Neuronal stem cell (in vitro differentiated cells): ENCODE measurements at regions not wholly inside any gene's neighbourhood (a gene's known extent, or its start where the extent isn't known, plus 50 kb on each side); places are given as distances from the start of the nearest gene placed in this dataset.

Source experiments
- DNase-seq: peaks from one replicate; pipeline ENCODE4 v3.0.0-alpha.2; 2013; ENCODE audit warnings: low spot score
- H2AFZ ChIP-seq: one replicate; pipeline ENCODE4 v1.6.1; 2013; ENCODE audit warnings: mild to moderate bottlenecking, low read length, inconsistent platforms
- H2AK5ac ChIP-seq: 2 replicates; pipeline ENCODE4 v1.6.1; 2013; ENCODE audit warnings: low read depth, mild to moderate bottlenecking, inconsistent platforms, low read length, moderate library complexity, mixed read lengths
- H2BK120ac ChIP-seq: 2 replicates; pipeline ENCODE4 v1.6.1; 2013; ENCODE audit warnings: low read depth, mild to moderate bottlenecking, inconsistent platforms, low read length, moderate library complexity, mixed read lengths
- H2BK12ac ChIP-seq: one replicate; pipeline ENCODE4 v1.6.1; 2013; ENCODE audit warnings: low read length, inconsistent platforms
- H2BK15ac ChIP-seq: 2 replicates; pipeline ENCODE4 v1.6.1; 2013; ENCODE audit warnings: mild to moderate bottlenecking, low read length, inconsistent platforms, mixed read lengths
- H2BK5ac ChIP-seq: one replicate; pipeline ENCODE4 v1.6.1; 2013; ENCODE audit warnings: inconsistent platforms, mild to moderate bottlenecking, low read length, moderate library complexity
- H3K14ac ChIP-seq: one replicate; pipeline ENCODE4 v1.6.1; 2013; ENCODE audit warnings: low read length, inconsistent platforms
- H3K18ac ChIP-seq: 2 replicates; pipeline ENCODE4 v1.6.1; 2013; ENCODE audit warnings: low read length, inconsistent platforms
- H3K23ac ChIP-seq: 2 replicates; pipeline ENCODE4 v1.6.1; 2013; ENCODE audit warnings: low read depth, mild to moderate bottlenecking, mixed read lengths, low read length, inconsistent platforms; ENCODE audit not compliant: poor library complexity
- H3K27ac ChIP-seq: replicated peaks from 3 replicates; pipeline ENCODE4 v1.5.1; 2013; ENCODE audit warnings: low read length, inconsistent platforms
- H3K27me3 ChIP-seq, 3 experiments: 2 replicates each; pipeline ENCODE4 v1.6.1; 2013; ENCODE audit warnings: low read length in 3 of 3, mild to moderate bottlenecking in 2 of 3, inconsistent platforms in 1 of 3, low read depth in 1 of 3, mixed read lengths in 1 of 3, moderate library complexity in 1 of 3; ENCODE audit not compliant: control insufficient read depth in 3 of 3, insufficient read depth in 3 of 3
- H3K36me3 ChIP-seq, 2 donors: replicated peaks in 1 of 2; 2 replicates each; pipeline ENCODE4 v1.6.1; 2013; ENCODE audit warnings: low read length in 2 of 2; ENCODE audit not compliant: control insufficient read depth in 2 of 2, insufficient read depth in 2 of 2
- H3K4ac ChIP-seq: 2 replicates; pipeline ENCODE4 v1.6.1; 2013; ENCODE audit warnings: inconsistent platforms, mild to moderate bottlenecking, low read length, moderate library complexity
- H3K4me1 ChIP-seq, 2 donors: 1 replicate in 1 of 2; 2 replicates in 1 of 2; pipeline ENCODE4 v1.6.1; 2013; ENCODE audit warnings: low read length in 2 of 2, low read depth in 1 of 2; ENCODE audit not compliant: control insufficient read depth in 2 of 2, insufficient read depth in 1 of 2
- H3K4me2 ChIP-seq: one replicate; pipeline ENCODE4 v1.6.1; 2013; ENCODE audit warnings: mild to moderate bottlenecking, low read length, inconsistent platforms; ENCODE audit not compliant: insufficient read depth, poor library complexity, severe bottlenecking
- H3K4me3 ChIP-seq, 2 donors: 2 replicates each; pipeline ENCODE4 v1.5.1; 2013; ENCODE audit warnings: low read length in 2 of 2, mild to moderate bottlenecking in 2 of 2, inconsistent platforms in 1 of 2, moderate library complexity in 1 of 2
- H3K79me1 ChIP-seq: one replicate; pipeline ENCODE4 v1.6.1; 2013; ENCODE audit warnings: low read depth, mild to moderate bottlenecking, inconsistent platforms, low read length, moderate library complexity
- H3K9ac ChIP-seq: one replicate; pipeline ENCODE4 v1.6.1; 2013; ENCODE audit warnings: mild to moderate bottlenecking, low read depth, low read length, inconsistent platforms; ENCODE audit not compliant: poor library complexity
- H3K9me3 ChIP-seq, 2 donors: replicated peaks in 1 of 2; 2 replicates each; pipeline versions ENCODE3 to v1.6.1; 2013; ENCODE audit warnings: low read length in 2 of 2, mild to moderate bottlenecking in 2 of 2, inconsistent platforms in 1 of 2, low read depth in 1 of 2, mixed read lengths in 1 of 2, moderate library complexity in 1 of 2; ENCODE audit not compliant: control insufficient read depth in 2 of 2, insufficient read depth in 1 of 2
- H4K8ac ChIP-seq: one replicate; pipeline ENCODE4 v1.6.1; 2013; ENCODE audit warnings: low read depth, mild to moderate bottlenecking, inconsistent platforms, low read length, moderate library complexity
- H4K91ac ChIP-seq: one replicate; pipeline ENCODE4 v1.6.1; 2013; ENCODE audit warnings: low read length, low read depth, mild to moderate bottlenecking, inconsistent platforms; ENCODE audit not compliant: poor library complexity
- WGBS, 2 donors: extraction: QIAGEN DNeasy Blood & Tissue Kit; methylation state at CpG; one replicate each; pipeline ENCODE4 v1.1.7; 2013; ENCODE audit warnings: missing lambda C conversion rate in 2 of 2, mixed read lengths in 1 of 2; ENCODE audit not compliant: insufficient read length in 2 of 2, insufficient replicate concordance in 1 of 2; ENCODE audit errors: extremely low coverage in 2 of 2; 5-methylcytosine and 5-hydroxymethylcytosine counted together

DNA sequence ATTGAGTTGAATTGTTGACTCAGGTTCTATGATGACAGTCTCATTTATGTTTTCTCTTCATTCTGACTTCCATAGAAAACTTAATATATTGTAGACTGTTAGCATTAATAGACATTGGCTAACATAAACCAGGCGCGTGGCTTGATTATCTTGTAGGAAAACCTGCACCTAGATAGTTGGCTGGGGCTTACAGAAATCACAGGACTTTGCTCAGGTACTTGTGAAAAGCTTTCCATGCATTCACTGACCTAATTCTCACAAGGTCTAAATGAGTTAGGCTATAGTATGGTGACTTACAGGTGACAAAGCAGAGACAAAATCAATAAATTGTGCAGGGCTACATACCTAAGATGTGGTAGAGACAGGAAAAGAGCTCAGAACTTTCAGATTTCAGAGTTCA lies 212.8 kb downstream of the GPAT3 start:
- H2BK15ac ChIP-seq: no peak overlapping the region
- no peaks in the 10 kb centered on the region for H3K9me3 ChIP-seq
- H3K23ac ChIP-seq: no peak overlapping the region
- no peak overlapping the region for H4K8ac ChIP-seq
- no peak overlapping the region for H4K91ac ChIP-seq
- no peak overlapping the region for H3K9ac ChIP-seq
- no peak overlapping the region for H3K4me2 ChIP-seq
- no peaks in the 10 kb centered on the region for H3K4me1 ChIP-seq
- H3K27ac ChIP-seq: no peak overlapping the region
- no peak overlapping the region for H2BK120ac ChIP-seq
- H3K18ac ChIP-seq: no peak overlapping the region
- DNase-seq: no peak
- no peak overlapping the region for H2AFZ ChIP-seq
- H3K14ac ChIP-seq: no peak overlapping the region
- H3K79me1 ChIP-seq: no peaks in the 10 kb centered on the region
- H2BK5ac ChIP-seq: no peak overlapping the region
- no peaks in the 10 kb centered on the region for H3K27me3 ChIP-seq
- H3K36me3 ChIP-seq: no peaks in the 10 kb centered on the region
- no peak overlapping the region for H3K4me3 ChIP-seq
- H3K4ac ChIP-seq: no peak overlapping the region
- no CpG with 5 or more reads among the region's 2 CpGs for WGBS, 2 donors
- no peak overlapping the region for H2BK12ac ChIP-seq
- no peak overlapping the region for H2AK5ac ChIP-seq

DNA sequence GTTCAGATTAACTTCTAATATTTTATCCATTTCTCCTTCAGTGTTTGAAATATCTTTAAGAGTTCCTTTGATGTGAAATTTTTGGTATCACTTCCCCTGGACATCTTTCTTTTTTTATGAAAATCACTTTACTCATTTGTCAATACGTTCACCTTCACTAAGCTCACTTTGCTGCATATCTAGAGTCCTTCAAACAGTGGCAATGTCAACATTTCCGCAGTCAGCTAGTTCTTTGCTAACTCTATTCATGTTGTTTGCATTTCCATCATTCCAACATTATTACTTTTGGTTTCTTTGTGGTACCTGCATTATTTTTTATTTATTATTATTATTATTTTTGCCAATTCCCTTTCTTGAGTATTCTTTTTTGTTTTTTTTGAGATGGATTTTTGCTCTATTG lies 203.0 kb downstream of the GPAT3 start:
- no peak for DNase-seq
- no CpG with 5 or more reads among the region's 2 CpGs for WGBS, 2 donors

DNA sequence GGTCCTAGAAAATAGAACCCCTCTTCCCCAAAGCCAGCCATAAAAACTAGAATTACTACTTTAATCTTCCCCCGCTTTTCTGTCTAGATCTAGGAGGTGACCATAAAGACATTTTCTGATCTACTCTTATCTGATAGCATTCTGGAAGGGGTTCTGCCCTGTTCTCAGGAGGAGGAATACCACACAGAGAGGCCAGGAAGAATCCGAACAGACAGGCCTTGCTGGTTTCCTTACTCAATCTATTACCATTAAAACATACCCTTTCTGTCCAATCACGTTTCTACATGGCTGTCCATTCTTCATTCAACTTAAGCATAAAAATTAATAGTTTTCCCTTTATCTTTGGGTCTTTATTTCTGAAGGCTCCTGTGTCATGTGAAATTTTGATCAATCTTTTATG lies 198.7 kb downstream of the GPAT3 start:
- H3K27me3 ChIP-seq: no peaks in the 10 kb centered on the region
- WGBS, 2 donors: no CpG with 5 or more reads among the region's 3 CpGs
- DNase-seq: no peak

More for the DNA sequence above, 203.0 kb downstream of the GPAT3 start:
- Histone ChIP-seq H3K4me3 (no peak overlapping the region), H3K4ac (no peak overlapping the region), H2AFZ (no peak overlapping the region), H2BK15ac (no peak overlapping the region), H3K27me3 (no peaks in the 10 kb centered on the region), H2AK5ac (no peak overlapping the region), H3K27ac (no peak overlapping the region), H2BK120ac (no peak overlapping the region), H2BK12ac (no peak overlapping the region), H3K18ac (no peak overlapping the region), H3K4me1 (no peaks in the 10 kb centered on the region), H3K79me1 (no peaks in the 10 kb centered on the region), H3K23ac (no peak overlapping the region), H3K4me2 (no peak overlapping the region), H3K36me3 (no peaks in the 10 kb centered on the region), H2BK5ac (no peak overlapping the region), H3K9me3 (no peaks in the 10 kb centered on the region), H3K9ac (no peak overlapping the region), H4K91ac (no peak overlapping the region), H3K14ac (no peak overlapping the region), H4K8ac (no peak overlapping the region)

DNA sequence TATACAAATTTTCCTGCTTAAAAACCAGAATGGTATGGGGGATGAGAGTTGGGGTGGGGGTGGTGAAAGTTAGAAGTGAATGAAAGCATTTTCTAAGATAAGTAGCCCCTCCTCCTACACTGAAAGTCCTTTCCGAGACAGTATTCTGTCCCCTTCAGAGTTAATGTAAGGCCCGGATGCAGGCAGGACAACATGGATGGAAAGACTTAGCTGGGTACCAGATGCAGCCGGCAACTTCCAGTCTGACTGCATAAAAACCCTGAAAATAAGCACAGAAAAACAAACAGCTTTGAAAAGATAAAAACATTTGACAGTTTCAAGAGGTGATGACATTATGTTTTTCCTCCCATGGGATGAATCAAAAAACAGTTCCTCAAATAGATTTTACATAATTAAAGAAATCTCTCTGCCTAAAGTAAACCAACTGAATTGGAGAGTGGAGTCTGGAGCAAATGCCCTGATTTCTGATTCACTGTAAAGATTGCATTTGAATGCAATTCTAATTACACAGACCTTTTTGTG lies 196.3 kb downstream of the GPAT3 start:
- no peak overlapping the region for H2BK5ac ChIP-seq
- no peak overlapping the region for H2AK5ac ChIP-seq
- no CpG with 5 or more reads among the region's 3 CpGs for WGBS, 2 donors
- no peaks in the 10 kb centered on the region for H3K79me1 ChIP-seq
- H3K36me3 ChIP-seq: no peaks in the 10 kb centered on the region
- no peaks in the 10 kb centered on the region for H3K4me1 ChIP-seq
- no peak overlapping the region for H3K18ac ChIP-seq
- H4K91ac ChIP-seq: no peak overlapping the region
- H3K4me3 ChIP-seq: no peak overlapping the region
- H3K27ac ChIP-seq: no peak overlapping the region
- H2BK120ac ChIP-seq: no peak overlapping the region
- H2AFZ ChIP-seq: no peak overlapping the region
- no peaks in the 10 kb centered on the region for H3K27me3 ChIP-seq
- no peak overlapping the region for H3K23ac ChIP-seq
- H2BK12ac ChIP-seq: no peak overlapping the region
- no peak overlapping the region for H3K9ac ChIP-seq
- H4K8ac ChIP-seq: no peak overlapping the region
- H2BK15ac ChIP-seq: no peak overlapping the region
- DNase-seq: no peak
- H3K14ac ChIP-seq: no peak overlapping the region
- no peaks in the 10 kb centered on the region for H3K9me3 ChIP-seq
- no peak overlapping the region for H3K4ac ChIP-seq
- no peak overlapping the region for H3K4me2 ChIP-seq

More for the DNA sequence above, 198.7 kb downstream of the GPAT3 start:
- H4K91ac ChIP-seq: no peak overlapping the region
- H3K79me1 ChIP-seq: no peaks in the 10 kb centered on the region
- H2BK5ac ChIP-seq: no peak overlapping the region
- no peaks in the 10 kb centered on the region for H3K9me3 ChIP-seq
- no peak overlapping the region for H3K27ac ChIP-seq
- H4K8ac ChIP-seq: no peak overlapping the region
- no peak overlapping the region for H2BK15ac ChIP-seq
- no peaks in the 10 kb centered on the region for H3K36me3 ChIP-seq
- no peak overlapping the region for H2AK5ac ChIP-seq
- no peak overlapping the region for H3K9ac ChIP-seq
- no peak overlapping the region for H3K4me2 ChIP-seq
- no peak overlapping the region for H3K18ac ChIP-seq
- no peak overlapping the region for H2BK120ac ChIP-seq
- no peak overlapping the region for H3K4ac ChIP-seq
- H2BK12ac ChIP-seq: no peak overlapping the region
- H3K4me3 ChIP-seq: no peak overlapping the region
- no peak overlapping the region for H3K23ac ChIP-seq
- no peak overlapping the region for H3K14ac ChIP-seq
- H3K4me1 ChIP-seq: no peaks in the 10 kb centered on the region
- H2AFZ ChIP-seq: no peak overlapping the region
